Dendritic cell treated with granulocyte-macrophage colony-stimulating factor and Interleukin-4, amounts not matched to agents 40 ng/mL and 50 ng/mL, for 4 days (primary cell): ENCODE measurements at regions not wholly inside any gene's neighbourhood (a gene's known extent, or its start where the extent isn't known, plus 50 kb on each side); places are given as distances from the start of the nearest gene placed in this dataset.
"Not testable (repeated sequence)": the region's sequence is repeated elsewhere in the genome, so short reads cannot be mapped to it uniquely, and the experiment has no call there.

Experiments used
- H3K27ac Mint-ChIP-seq: one replicate; pipeline ENCODE4 v1.8.0; 2022; ENCODE audit warnings: mild to moderate bottlenecking, mixed read lengths
- H3K27me3 Mint-ChIP-seq: one replicate; pipeline ENCODE4 v1.8.0; 2022; ENCODE audit warnings: mild to moderate bottlenecking, mixed read lengths
- H3K36me3 Mint-ChIP-seq: one replicate; pipeline ENCODE4 v1.8.0; 2022; ENCODE audit warnings: low read depth, mixed read lengths
- H3K4me1 Mint-ChIP-seq: one replicate; pipeline ENCODE4 v1.8.0; 2022; ENCODE audit warnings: low read depth, mixed read lengths
- H3K4me3 Mint-ChIP-seq: one replicate; pipeline ENCODE4 v1.8.0; 2022; ENCODE audit warnings: mild to moderate bottlenecking, moderate library complexity, mixed read lengths
- H3K9me3 Mint-ChIP-seq: one replicate; pipeline ENCODE4 v1.8.0; 2022; ENCODE audit warnings: mixed read lengths
- intact Hi-C: fragments of 100-400 bp; cut with micrococcal nuclease; formaldehyde crosslinking; loops from one replicate; pipeline ENCODE4 v1.15.0; 2022

- H3K4me1 Mint-ChIP-seq, result no peaks in the 10 kb centered on the region
- H3K4me3 Mint-ChIP-seq, result no peak overlapping the region
- H3K9me3 Mint-ChIP-seq, result peaks cover 15% of the 10 kb centered on the region
- H3K27me3 Mint-ChIP-seq, result no peaks in the 10 kb centered on the region
- H3K27ac Mint-ChIP-seq, result no peak overlapping the region
- intact Hi-C loops, result no loop called here
- H3K36me3 Mint-ChIP-seq, result no peaks in the 10 kb centered on the region
Observed at GRCh38 chr11:122414406-122415018, 241.0 kb upstream of the UBASH3B start.

- H3K4me3 Mint-ChIP-seq, result no peak overlapping the region
- intact Hi-C loops, result no loop called here
- no peak overlapping the region for H3K27ac Mint-ChIP-seq
- H3K4me1 Mint-ChIP-seq, result no peaks in the 10 kb centered on the region
- H3K36me3 Mint-ChIP-seq, result no peaks in the 10 kb centered on the region
- peaks cover 15% of the 10 kb centered on the region for H3K9me3 Mint-ChIP-seq
- H3K27me3 Mint-ChIP-seq, result no peaks in the 10 kb centered on the region
Observed at GRCh38 chr11:122413677-122414076, 241.8 kb upstream of the UBASH3B start.

GRCh38 chr11:122412581-122412980 lies 242.9 kb upstream of the UBASH3B start:
- H3K9me3 Mint-ChIP-seq, result peaks cover 15% of the 10 kb centered on the region
- no peaks in the 10 kb centered on the region for H3K4me1 Mint-ChIP-seq
- H3K36me3 Mint-ChIP-seq, result no peaks in the 10 kb centered on the region
- no peaks in the 10 kb centered on the region for H3K27me3 Mint-ChIP-seq
- H3K27ac Mint-ChIP-seq, result no peak overlapping the region
- no peak overlapping the region for H3K4me3 Mint-ChIP-seq
- intact Hi-C loops, result no loop called here

- intact Hi-C loops, result no loop called here
- Mint-ChIP-seq H3K27me3 (no peaks in the 10 kb centered on the region), H3K4me1 (no peaks in the 10 kb centered on the region), H3K4me3 (no peak overlapping the region), H3K9me3 (no peaks in the 10 kb centered on the region), H3K36me3 (no peaks in the 10 kb centered on the region), H3K27ac (no peak overlapping the region)
Observed at GRCh38 chr11:122406466-122406865, 249.1 kb upstream of the UBASH3B start.

GRCh38 chr11:122405547-122406341 lies 249.8 kb upstream of the UBASH3B start:
- Mint-ChIP-seq H3K27me3 (no peaks in the 10 kb centered on the region), H3K36me3 (no peaks in the 10 kb centered on the region), H3K27ac (no peak overlapping the region), H3K4me3 (no peak overlapping the region), H3K9me3 (no peaks in the 10 kb centered on the region), H3K4me1 (no peaks in the 10 kb centered on the region)
- intact Hi-C loops, result no loop called here

GRCh38 chr11:122404571-122404970 lies 251.0 kb upstream of the UBASH3B start:
- intact Hi-C loops, result no loop called here
- Mint-ChIP-seq H3K4me3 (no peak overlapping the region), H3K27ac (no peak overlapping the region), H3K9me3 (no peaks in the 10 kb centered on the region), H3K27me3 (no peaks in the 10 kb centered on the region), H3K4me1 (peaks cover 5% of the 10 kb centered on the region), H3K36me3 (no peaks in the 10 kb centered on the region)

- not testable (repeated sequence) for H3K9me3 Mint-ChIP-seq
Observed at GRCh38 chr11:122401581-122401980, 253.9 kb upstream of the UBASH3B start.

GRCh38 chr11:122399375-122399774 lies 256.1 kb upstream of the UBASH3B start:
- Mint-ChIP-seq H3K27me3 (no peaks in the 10 kb centered on the region), H3K27ac (no peak overlapping the region), H3K9me3 (no peaks in the 10 kb centered on the region), H3K4me1 (peaks cover 15% of the 10 kb centered on the region), H3K36me3 (no peaks in the 10 kb centered on the region), H3K4me3 (no peak overlapping the region)
- intact Hi-C loops, result no loop called here

More at GRCh38 chr11:122401581-122401980, 253.9 kb upstream of the UBASH3B start:
- H3K4me3 Mint-ChIP-seq, H3K36me3 Mint-ChIP-seq, H3K27ac Mint-ChIP-seq, intact Hi-C loops, H3K27me3 Mint-ChIP-seq: not testable (repeated sequence)
- H3K4me1 Mint-ChIP-seq, result peaks cover 13% of the 10 kb centered on the region

GRCh38 chr11:122398851-122399250 lies 256.7 kb upstream of the UBASH3B start:
- intact Hi-C loops, result no loop called here
- Mint-ChIP-seq H3K27me3 (no peaks in the 10 kb centered on the region), H3K4me3 (no peak overlapping the region), H3K4me1 (peaks cover 20% of the 10 kb centered on the region), H3K27ac (no peak overlapping the region), H3K36me3 (no peaks in the 10 kb centered on the region), H3K9me3 (no peaks in the 10 kb centered on the region)

GRCh38 chr11:122398167-122398566 lies 257.4 kb upstream of the UBASH3B start:
- no peak overlapping the region for H3K27ac Mint-ChIP-seq
- no peaks in the 10 kb centered on the region for H3K36me3 Mint-ChIP-seq
- no peaks in the 10 kb centered on the region for H3K9me3 Mint-ChIP-seq
- H3K27me3 Mint-ChIP-seq, result no peaks in the 10 kb centered on the region
- H3K4me3 Mint-ChIP-seq, result no peak overlapping the region
- peaks cover 27% of the 10 kb centered on the region for H3K4me1 Mint-ChIP-seq
- intact Hi-C loops, result no loop called here

GRCh38 chr11:122395282-122395681 lies 260.2 kb upstream of the UBASH3B start:
- H3K9me3 Mint-ChIP-seq, result no peaks in the 10 kb centered on the region
- no peak overlapping the region for H3K4me3 Mint-ChIP-seq
- H3K27ac Mint-ChIP-seq, result no peak overlapping the region
- H3K4me1 Mint-ChIP-seq, result peaks cover 31% of the 10 kb centered on the region
- intact Hi-C loops, result no loop called here
- H3K36me3 Mint-ChIP-seq, result no peaks in the 10 kb centered on the region
- no peaks in the 10 kb centered on the region for H3K27me3 Mint-ChIP-seq

GRCh38 chr11:122394313-122394712 lies 261.2 kb upstream of the UBASH3B start:
- Mint-ChIP-seq H3K27ac (no peak overlapping the region), H3K4me3 (no peak overlapping the region), H3K9me3 (no peaks in the 10 kb centered on the region), H3K36me3 (no peaks in the 10 kb centered on the region), H3K27me3 (no peaks in the 10 kb centered on the region), H3K4me1 (peaks cover 24% of the 10 kb centered on the region)
- intact Hi-C loops, result no loop called here

GRCh38 chr11:122393209-122393860 lies 262.2 kb upstream of the UBASH3B start:
- H3K36me3 Mint-ChIP-seq, result no peaks in the 10 kb centered on the region
- H3K4me3 Mint-ChIP-seq, result no peak overlapping the region
- no peak overlapping the region for H3K27ac Mint-ChIP-seq
- no peaks in the 10 kb centered on the region for H3K27me3 Mint-ChIP-seq
- peaks cover 18% of the 10 kb centered on the region for H3K4me1 Mint-ChIP-seq
- intact Hi-C loops, result no loop called here
- no peaks in the 10 kb centered on the region for H3K9me3 Mint-ChIP-seq

- H3K36me3 Mint-ChIP-seq, result no peaks in the 10 kb centered on the region
- H3K4me3 Mint-ChIP-seq, result no peak overlapping the region
- no peak overlapping the region for H3K27ac Mint-ChIP-seq
- no peaks in the 10 kb centered on the region for H3K9me3 Mint-ChIP-seq
- intact Hi-C loops, result no loop called here
- H3K4me1 Mint-ChIP-seq, result peaks cover 18% of the 10 kb centered on the region
- no peaks in the 10 kb centered on the region for H3K27me3 Mint-ChIP-seq
Observed at GRCh38 chr11:122392508-122392907, 263.0 kb upstream of the UBASH3B start.
